OCI-LY1 (cell line): ENCODE measurements at regions not wholly inside any gene's neighbourhood (a gene's known extent, or its start where the extent isn't known, plus 50 kb on each side); places are given as distances from the start of the nearest gene placed in this dataset.
"Not testable (repeated sequence)": the region's sequence is repeated elsewhere in the genome, so short reads cannot be mapped to it uniquely, and the experiment has no call there.

Source experiments
- CTCF ChIP-seq: fragments of 200-600 bp; sonication (generic), shearing (Covaris generic); IDR thresholded peaks from 2 replicates; pipeline ENCODE4 v1.5.1; 2017; ENCODE audit warnings: mild to moderate bottlenecking, antibody characterized with exemption, low read length, moderate library complexity, mixed read lengths
- EZH2 ChIP-seq: fragments of 200-600 bp; sonication (generic), shearing (Covaris generic); IDR thresholded peaks from 2 replicates; pipeline ENCODE4 v1.8.0; 2017; ENCODE audit warnings: borderline replicate concordance, mixed run types, mild to moderate bottlenecking, antibody characterized with exemption, low read length, moderate library complexity, mixed read lengths

- TF ChIP-seq CTCF, EZH2: not testable (repeated sequence)
Measured at GRCh38 chr12:92406404-92407070, 260.9 kb upstream of the BTG1 start.
